ENCODE measurements at regions not wholly inside any gene's neighbourhood (a gene's known extent, or its start where the extent isn't known, plus 50 kb on each side); places are given as distances from the start of the nearest gene placed in this dataset.

GRCh38 chr5:130875656-130876055 lies 289.4 kb downstream of the HINT1 start:
- H2AFZ ChIP-seq (ENCODE audit: low read length): no peak overlapping the region
- H3K18ac ChIP-seq (ENCODE audit: extremely low read depth, low read length): no peak overlapping the region
- H2BK15ac ChIP-seq (ENCODE audit: low read length): no peak overlapping the region
- H3K79me2 ChIP-seq (ENCODE audit: control insufficient read depth in 1 of 2, insufficient read depth in 2 of 2, low read length in 2 of 2): no peaks in the 10 kb centered on the region
- no peak overlapping the region for H2BK20ac ChIP-seq (ENCODE audit: low read length)
- peaks cover 0 to 4% of the 10 kb centered on the region in 2 experiments; a peak in 1 of 4 replicates for H3K9me3 ChIP-seq (ENCODE audit: insufficient read depth in 2 of 2, low read depth in 1 of 2, low read length in 1 of 2)
- no peak overlapping the region for H3K56ac ChIP-seq (replicated peaks; ENCODE audit: insufficient read length, low read depth, low read length)
- H3K9ac ChIP-seq (replicated peaks in 1 of 4; ENCODE audit: extremely low read depth in 1 of 4, low read depth in 3 of 4, low read length in 3 of 4): no peak overlapping the region
- H4K20me1 ChIP-seq (replicated peaks in 1 of 2; ENCODE audit: control insufficient read depth in 1 of 2, insufficient read depth in 2 of 2, low read length in 2 of 2): no peaks in the 10 kb centered on the region
- H2BK5ac ChIP-seq (ENCODE audit: low read depth, low read length): no peak overlapping the region
- no peak overlapping the region for H2AK5ac ChIP-seq (ENCODE audit: low read depth, low read length)
- no peak overlapping the region for H4K8ac ChIP-seq (ENCODE audit: extremely low read depth, insufficient read depth, low read length)
- FAIRE-seq: no peak
- POLR2A ChIA-PET (ENCODE audit: partially characterized antibody): no interaction called here
- H3K14ac ChIP-seq (ENCODE audit: insufficient read length): no peak overlapping the region
- no peak for DNase-seq (ENCODE audit: low read depth in 1 of 2, low spot score in 2 of 2)
- no peak overlapping the region for H2BK120ac ChIP-seq (replicated peaks; ENCODE audit: low read depth, low read length)
- no peak overlapping the region for H4K5ac ChIP-seq (ENCODE audit: insufficient read length, low read depth, low read length)
- CTCF ChIA-PET (ENCODE audit: partially characterized antibody): interaction anchor here (1.4 kb wide), 1 partner anchor 8 kb away, joined by 4 read pairs; no protein-coding TSS in a partner anchor
- no peak overlapping the region for H4K91ac ChIP-seq (replicated peaks; ENCODE audit: insufficient read length, low read length)
- H3K36me3 ChIP-seq (ENCODE audit: control insufficient read depth in 2 of 4, insufficient read depth in 4 of 4, low read length in 3 of 4): no peaks in the 10 kb centered on the region
- H3K23me2 ChIP-seq (ENCODE audit: low read depth, low read length): no peaks in the 10 kb centered on the region
- H3K4me1 ChIP-seq (replicated peaks in 1 of 4; ENCODE audit: control insufficient read depth in 3 of 4, insufficient read depth in 4 of 4, low read length in 3 of 4): peaks cover 0 to 3% (median 1%) of the 10 kb centered on the region in 4 experiments; a peak in 2 of 7 replicates
- no peak overlapping the region for H2BK12ac ChIP-seq (ENCODE audit: low read depth, low read length)
- WGBS, 2 experiments (ENCODE audit: extremely low coverage in 1 of 2, insufficient coverage in 1 of 2, insufficient read length in 1 of 2, insufficient replicate concordance in 2 of 2, low coverage in 1 of 2, low lambda C conversion rate in 2 of 2, missing lambda C conversion rate in 1 of 2): 96% methylated on average over 1 of the region's 1 CpG; no CpG with 5 or more reads in 1 of the 2 experiments
- no peak overlapping the region for H3K27ac ChIP-seq (ENCODE audit: low read depth, low read length)
- H3K4me2 ChIP-seq (ENCODE audit: insufficient read depth in 1 of 2, low read depth in 2 of 2, low read length in 2 of 2): no peak overlapping the region
- H3K4ac ChIP-seq (replicated peaks; ENCODE audit: insufficient read length, low read depth, low read length): no peak overlapping the region
- no peaks in the 10 kb centered on the region for H3K27me3 ChIP-seq (replicated peaks in 1 of 4; ENCODE audit: control insufficient read depth in 3 of 4, extremely low read depth in 1 of 4, insufficient read depth in 3 of 4, low read length in 3 of 4)
- H3K23ac ChIP-seq (ENCODE audit: insufficient read length): no peak overlapping the region
- no peak overlapping the region for H3K4me3 ChIP-seq (ENCODE audit: extremely low read depth in 1 of 4, insufficient read depth in 2 of 4, low read depth in 3 of 4, low read length in 4 of 4)
- H3K79me1 ChIP-seq (ENCODE audit: low read depth, low read length): no peaks in the 10 kb centered on the region
- TF ChIP-seq E2F6 (IDR thresholded peaks at IDR 0.05) (no peak), EZH2 (IDR thresholded peaks at IDR 0.05; ENCODE audit: low read depth, low read length, severe bottlenecking) (no peak), NRF1 (IDR thresholded peaks at IDR 0.05; ENCODE audit: low read depth, low read length) (no peak), POU5F1 (IDR thresholded peaks at IDR 0.05; ENCODE audit: low read depth, low read length) (no peak), RNF2 (IDR thresholded peaks at IDR 0.05; ENCODE audit: borderline replicate concordance, low read depth, low read length, missing control alignments, poor library complexity, severe bottlenecking) (no peak), SAP30 (IDR thresholded peaks at IDR 0.05; ENCODE audit: insufficient read depth, insufficient replicate concordance, low read length) (no peak), POLR2AphosphoS5 (IDR thresholded peaks at IDR 0.05; ENCODE audit: low read depth, low read length) (no peak), KDM5A (IDR thresholded peaks at IDR 0.05; ENCODE audit: low read length) (no peak), TEAD4 (IDR thresholded peaks at IDR 0.05; ENCODE audit: low read depth, low read length) (no peak), CBX8 (IDR thresholded peaks at IDR 0.05; ENCODE audit: borderline replicate concordance, low read depth, low read length) (no peak), CEBPB (IDR thresholded peaks at IDR 0.05; ENCODE audit: low read depth, low read length) (no peak), GTF2F1 (IDR thresholded peaks at IDR 0.05; ENCODE audit: borderline replicate concordance, low read depth, low read length) (no peak), BCL11A (IDR thresholded peaks at IDR 0.05; ENCODE audit: low read depth in 2 of 2, low read length in 2 of 2) (no peak), TCF12 (IDR thresholded peaks at IDR 0.05; ENCODE audit: low read depth, low read length) (no peak), POLR2A (IDR thresholded peaks at IDR 0.05; ENCODE audit: control extremely low read depth in 1 of 2, low read depth in 2 of 2, low read length in 2 of 2) (no peak)

All from H1 (cell line).